NCI-H1417 (cell line): ENCODE measurements at regions not wholly inside any gene's neighbourhood (a gene's known extent, or its start where the extent isn't known, plus 50 kb on each side); places are given as distances from the start of the nearest gene placed in this dataset.
"Not testable (repeated sequence)": the region's sequence is repeated elsewhere in the genome, so short reads cannot be mapped to it uniquely, and the experiment has no call there.

Experiments
- DNase-seq, 3 experiments: peaks; one replicate each; lab custom pipeline; 2025; lab: John Stamatoyannopoulos, UW

DNA sequence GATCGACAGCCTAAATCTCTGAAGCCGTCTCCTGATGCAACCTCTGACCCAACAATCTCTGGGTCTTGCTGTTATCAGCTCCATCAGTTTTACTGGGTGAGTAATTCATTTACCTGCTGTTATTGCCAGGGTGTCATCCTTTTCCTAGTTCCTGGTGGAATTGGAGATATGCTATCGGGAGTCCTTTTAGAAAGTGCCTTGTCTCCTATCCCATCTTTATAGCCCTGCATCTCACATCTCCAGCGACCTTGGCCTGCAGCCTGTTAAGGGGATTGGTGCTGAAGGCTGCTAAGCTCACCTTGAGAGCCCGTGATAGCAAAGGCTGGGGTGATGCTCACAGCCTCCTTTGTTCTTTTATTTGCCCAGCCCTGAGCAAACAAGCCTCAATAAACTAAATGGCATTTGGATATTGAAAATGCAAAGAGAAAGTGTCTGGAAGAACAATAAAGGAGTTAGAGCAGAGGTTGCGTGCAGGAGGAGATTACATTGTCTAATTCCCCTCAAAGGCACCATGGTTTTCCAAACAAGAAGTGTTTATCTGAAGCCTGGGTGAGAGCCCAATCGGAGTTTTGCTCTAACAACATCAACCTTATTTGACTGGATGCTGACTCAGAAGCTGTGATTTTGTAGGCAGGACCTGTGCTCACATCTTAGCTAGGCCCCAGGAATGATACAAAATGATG, 101.8 kb downstream of the RPLP1 start:
- DNase-seq = peak; percentile 87 to 97 (median 88)

DNA sequence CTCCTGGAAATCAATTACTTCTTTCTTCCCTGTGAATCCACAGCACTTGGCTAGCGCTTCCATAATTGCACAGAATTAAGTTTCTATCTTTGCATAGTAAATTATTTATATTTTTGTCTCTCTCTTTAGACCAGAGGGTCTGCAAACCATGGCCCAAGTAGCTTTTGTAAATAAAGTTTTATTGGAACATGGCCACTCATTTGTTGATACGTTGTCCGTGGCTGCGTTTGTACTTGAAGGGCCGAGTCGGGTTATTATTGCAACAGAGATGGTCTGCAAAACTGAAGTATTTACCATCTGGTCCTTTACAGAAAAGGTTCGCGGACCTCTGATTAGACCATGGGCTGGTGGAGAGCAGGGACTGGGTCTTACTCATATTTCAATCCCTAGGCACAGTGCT, 102.5 kb downstream of the RPLP1 start:
- peak in 1 of 3 experiments; percentile 35 for DNase-seq

DNA sequence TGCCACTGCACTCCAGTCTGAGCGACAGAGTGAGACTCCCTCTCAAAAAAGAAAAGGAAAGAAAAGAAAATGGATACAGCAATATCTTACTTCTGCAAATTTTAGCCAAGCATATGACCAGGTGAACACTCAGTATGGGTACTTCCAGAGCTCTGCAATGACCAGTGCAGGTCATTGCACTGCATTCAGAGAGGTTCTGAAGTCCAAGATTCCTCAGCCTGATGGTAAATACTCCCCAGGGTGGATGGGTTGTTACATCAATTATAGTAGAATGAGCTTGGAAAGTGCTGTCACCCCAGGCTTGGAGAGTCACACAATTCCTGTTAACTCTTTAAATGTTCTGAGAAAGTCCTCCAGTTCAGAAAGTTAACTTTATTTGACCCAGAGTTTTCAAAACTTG, 103.7 kb downstream of the RPLP1 start:
- DNase-seq = no peak

DNA sequence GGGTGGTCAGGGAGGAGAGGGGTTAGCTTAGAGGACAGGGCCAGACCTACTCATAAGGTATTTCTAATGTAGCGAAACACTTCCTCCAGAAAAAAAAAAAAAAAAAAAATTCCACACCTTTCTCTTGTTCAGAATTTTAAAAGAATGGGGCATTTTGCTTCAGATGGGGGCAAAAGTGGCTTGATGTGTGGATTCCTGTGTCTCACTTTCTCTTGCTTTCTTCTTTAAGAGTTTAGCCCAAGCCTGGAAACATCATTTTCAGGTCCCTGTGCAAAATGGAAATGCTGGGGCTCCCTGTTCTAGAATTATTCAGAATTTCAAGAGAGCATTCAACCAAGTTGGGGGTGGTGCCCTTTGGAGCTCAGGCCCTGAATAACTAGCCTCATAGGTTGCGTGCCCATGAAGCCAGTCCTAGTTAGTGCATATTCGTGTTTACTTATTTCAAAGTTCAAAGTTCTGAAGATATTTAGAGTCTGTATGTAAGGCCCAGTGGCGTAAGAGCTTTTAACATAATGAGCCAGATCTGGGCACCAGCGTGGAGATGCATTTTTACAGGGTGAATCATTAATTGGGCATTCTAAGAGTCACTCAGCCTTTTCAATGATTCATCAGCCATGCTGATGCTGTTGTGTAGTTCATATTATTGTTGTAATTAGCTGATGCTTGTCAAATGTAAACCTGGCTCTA, 104.5 kb downstream of the RPLP1 start:
- peak in 1 of 3 experiments; percentile 51 for DNase-seq

DNA sequence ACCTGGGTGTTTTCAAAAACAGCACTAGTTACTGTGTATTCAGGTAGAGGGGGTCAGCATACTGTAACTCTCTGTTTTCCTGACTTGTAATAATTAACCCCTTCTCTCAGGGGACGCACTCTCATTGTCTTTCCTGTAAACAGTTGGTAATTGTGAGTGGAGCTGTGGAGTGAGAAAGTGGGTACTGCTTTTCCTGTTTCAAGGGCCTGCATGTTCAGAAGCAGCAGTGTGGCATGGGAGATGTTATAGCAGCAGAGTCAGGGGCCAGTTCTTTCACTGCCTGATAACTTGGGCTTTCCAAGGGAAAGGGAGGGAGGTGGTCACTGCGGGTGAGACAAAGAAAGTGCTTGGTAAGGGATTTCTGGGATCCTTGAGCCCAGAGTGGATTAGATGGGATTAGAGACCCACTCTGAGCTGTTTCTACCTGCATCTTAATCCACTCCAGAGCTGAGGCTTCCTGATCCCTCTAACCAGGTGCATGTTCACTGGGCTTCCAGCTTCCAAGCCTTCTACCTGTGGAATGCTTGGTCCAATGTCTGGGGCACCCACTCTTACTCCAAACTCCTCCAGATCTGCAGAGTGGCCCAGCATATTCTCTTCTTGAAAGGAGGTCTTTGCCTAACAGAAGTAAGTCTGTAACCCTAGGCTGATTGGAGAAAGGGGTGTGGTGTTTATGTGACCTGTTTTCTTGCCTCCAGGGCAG, 105.2 kb downstream of the RPLP1 start:
- DNase-seq = peak in 2 of 3 experiments; percentile 51 to 66

DNA sequence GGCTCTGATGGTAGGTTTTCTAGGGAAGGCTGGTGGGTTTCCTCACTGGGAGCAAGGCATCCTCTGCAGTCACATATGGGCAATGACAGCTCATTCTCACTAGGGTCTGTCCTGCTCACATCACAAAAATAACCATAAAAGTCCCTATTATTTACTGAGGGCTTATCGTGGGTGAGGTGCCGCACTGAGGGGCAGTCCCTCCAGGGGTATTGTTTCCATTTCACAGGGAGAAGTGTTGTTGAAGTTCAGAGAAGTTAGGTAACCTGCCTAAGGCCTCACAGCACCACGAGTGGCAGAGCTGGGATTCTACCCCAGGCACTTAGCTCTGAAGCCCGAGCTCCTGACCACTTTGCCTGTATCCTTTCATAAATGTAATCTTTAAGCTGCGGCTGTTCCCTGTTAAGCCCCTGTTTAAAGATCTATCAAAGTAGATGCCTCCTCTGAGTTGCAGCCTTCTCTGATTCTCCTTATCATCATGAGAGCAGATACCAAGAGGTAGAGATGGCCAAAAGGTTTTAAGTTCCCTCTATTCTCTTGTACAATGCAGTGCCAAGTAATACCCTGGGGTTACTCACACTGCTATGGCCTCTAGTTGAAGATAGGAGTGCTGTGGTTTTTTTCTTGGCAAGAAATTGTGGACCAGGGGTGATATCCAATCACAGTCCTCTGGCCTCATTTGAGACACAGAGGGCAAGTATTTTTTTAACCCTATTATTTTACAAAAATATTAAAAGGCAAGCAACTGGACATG, 107.0 kb downstream of the RPLP1 start:
- DNase-seq = no peak

DNA sequence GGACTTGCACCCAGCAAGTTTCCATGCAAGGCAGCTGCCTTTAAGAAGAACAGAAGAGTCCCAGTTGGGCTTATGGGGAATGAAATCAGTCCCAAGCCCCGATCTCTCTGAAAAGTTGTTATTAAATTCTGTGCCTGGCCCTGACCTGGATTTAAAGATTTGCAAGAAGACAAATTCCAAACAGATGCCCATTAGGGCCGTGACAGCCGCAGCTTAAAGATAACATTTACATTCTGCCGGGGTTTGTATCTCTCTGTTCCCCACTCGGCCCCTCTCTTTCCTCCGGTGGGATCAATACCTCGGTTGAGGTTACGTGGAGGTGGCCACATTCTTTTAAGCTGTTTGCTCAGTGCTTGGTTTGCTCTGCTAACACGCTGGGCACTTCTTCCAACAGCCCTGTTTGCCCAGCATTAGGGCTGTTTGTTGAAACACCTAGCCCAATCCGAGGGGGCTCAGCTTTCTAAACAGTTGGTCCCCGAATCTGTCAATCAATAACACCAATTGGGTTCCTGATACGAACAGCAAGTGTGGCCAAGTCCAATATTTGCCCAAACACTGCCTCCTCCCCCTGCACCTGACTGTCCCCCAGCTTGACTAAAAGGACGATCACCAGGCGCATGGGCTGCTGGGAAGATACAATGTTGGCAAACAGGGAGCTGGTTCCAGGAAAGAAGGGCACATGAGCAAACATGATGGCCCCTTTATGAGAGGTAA, 108.6 kb downstream of the RPLP1 start:
- peak in 2 of 3 experiments; percentile 35 to 78 for DNase-seq

DNA sequence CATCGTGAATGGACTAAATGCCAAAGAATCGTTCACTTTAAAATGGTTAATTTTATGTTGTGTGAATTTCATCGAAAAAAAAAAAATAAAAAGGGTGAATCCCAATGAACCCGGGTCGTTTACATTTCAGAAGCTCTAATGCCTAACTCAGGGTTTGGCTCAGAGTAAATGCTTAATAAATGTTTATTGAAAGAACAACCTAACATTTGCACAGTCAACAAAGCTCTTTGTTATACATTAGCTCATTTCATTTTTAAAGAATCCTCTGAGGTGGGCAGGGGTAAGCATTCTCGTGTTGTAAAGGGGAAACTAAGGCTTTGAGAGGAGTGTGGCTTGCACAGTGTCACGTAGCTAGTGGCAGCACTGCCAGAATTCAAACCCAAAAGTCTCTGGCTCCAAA, 109.5 kb downstream of the RPLP1 start:
- no peak for DNase-seq

DNA sequence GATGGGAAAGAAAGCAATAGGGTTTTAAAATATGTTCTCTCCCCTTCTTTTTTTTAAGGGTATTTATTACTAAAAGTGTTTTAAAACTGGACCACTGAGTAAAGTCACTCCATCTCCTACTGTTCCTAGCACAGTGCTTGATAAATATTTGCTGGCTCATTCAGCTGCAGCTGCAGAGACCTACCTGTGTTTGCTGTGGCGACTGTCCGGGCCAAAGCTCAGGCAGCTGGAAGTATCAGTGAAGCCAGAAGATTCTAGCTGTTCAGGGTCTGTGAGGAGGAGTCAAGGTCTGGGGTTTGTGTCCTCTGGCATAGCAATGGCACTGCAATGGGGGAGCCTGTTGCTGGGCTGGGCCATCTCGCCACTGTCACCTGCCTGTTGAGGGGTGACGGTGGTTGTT, 109.9 kb downstream of the RPLP1 start:
- peak in 2 of 3 experiments; percentile 24 to 61 for DNase-seq

DNA sequence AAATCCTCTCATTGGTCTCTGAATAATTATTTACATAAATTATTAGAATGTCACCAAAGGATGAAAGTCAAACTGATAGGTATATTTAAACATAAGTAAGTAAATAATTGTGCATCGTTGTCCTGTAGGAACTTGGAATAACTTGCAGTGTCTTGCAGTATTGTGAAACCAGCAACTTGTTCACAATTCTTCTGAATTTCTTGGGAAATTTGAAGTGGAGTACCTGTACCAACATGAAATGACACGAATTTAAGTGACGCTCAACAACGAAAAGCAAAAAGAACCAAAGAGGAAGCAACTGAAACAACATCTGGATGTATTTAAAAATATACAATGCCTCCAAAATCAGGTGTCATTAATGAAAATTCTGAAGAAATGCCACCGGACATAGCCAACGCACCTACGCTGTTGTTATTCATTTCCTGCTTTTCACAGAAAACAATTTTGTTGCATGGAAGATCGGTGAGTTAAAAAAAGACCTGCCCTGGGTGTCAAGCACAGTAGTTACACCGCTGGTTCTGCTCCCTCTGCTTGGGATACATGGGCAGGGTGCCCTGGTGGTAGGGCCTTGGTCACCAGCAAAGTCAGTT, 112.5 kb downstream of the RPLP1 start:
- DNase-seq = no peak

DNA sequence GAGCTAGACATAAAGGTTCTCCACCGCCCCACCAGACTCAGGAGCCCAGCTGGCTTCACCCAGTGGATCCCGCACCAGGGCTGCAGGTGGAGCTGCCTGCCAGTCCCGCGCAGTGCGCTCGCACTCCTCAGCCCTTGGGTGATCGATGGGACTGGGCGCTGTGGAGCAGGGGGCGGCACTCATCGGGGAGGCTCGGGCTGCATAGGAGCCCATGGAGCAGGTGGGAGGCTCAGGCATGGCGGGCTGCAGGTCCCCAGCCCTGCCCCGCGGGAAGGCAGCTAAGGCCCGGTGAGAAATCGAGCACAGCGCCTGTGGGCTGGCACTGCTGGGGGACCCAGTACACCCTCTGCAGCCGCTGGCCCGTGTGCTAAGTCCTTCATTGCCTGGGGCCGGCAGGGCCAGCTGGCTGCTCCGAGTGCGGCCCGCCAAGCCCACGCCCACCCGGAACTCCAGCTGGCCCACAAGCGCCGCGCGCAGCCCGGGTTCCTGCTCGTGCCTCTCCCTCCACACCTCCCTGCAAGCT, 114.7 kb downstream of the RPLP1 start:
- DNase-seq = not testable (repeated sequence)

DNA sequence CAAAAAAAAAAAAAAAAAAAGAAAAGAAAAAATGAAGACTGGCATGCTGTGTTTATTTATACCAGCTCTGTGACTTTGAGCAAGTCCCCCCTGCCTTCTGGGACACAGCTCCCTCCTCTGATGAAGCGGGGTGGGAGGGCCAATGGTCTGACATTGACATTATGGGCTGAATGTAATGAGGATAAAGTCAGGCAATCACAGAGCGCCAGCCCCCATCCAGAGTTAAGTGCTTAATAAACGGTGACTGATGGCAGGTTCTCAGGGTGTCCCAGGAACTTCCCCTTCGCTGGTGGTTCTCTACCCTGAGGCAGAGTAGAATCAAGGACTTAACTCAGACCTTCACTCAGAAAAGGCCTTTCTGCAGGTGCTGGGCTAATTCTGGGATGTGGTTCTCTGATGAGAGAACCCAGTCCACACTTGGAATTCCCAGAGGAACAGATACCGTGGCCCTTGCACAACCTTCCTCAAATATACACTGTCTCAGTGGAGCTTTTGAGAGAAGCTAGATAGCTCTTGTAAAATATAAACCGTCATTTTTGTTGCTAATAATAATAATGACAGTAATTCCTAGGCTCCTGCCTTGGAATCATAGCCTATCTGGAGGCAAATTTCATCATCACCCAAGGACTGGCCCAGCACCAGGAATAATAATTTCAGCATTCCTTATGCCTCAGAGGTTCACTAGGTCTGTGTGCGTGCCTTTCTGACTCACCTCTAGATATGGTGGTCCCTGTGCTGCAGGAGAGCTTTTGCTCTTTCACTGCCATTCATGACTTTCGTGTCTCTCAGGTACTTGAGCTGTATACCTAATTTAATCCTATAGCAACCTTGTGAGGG, 115.8 kb downstream of the RPLP1 start:
- peak in 2 of 3 experiments; percentile 21 to 44 for DNase-seq

DNA sequence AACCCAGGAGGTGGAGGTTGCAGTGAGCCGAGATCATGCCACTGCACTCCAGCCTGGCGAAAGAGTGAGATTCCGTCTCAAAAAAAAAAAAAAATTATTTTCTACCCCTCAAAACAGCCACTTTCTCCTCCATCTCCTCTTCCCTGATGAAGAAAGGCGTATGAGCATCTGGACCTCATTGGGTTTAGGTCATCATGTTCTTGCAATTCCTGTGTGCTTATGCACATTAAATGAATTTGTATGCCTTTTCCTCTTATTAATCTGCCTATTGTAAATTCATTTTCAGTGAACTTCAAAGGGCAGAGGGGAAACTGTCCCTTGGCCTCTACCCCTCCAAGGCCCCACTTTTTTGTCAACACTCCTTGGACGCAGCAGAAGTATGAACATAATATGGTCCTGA, 117.8 kb downstream of the RPLP1 start:
- no peak for DNase-seq

DNA sequence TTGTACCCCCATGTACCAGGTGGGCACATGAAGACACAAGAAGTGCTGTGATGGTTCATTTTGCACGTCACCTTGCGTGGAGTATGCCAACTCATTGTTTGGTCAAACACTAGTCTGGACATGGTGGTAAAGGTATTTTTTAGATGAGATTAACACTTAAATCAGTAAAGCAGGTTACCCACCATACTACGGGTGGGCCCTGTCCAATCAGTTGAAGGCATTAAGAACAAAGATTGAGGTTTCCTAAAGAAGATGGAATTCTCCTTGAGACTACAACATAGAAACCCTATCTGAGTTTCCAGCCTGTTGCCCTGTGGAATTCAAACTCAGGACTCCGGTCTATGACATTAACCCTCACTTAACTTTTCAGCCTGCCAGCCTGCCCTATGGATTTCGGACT, 118.4 kb downstream of the RPLP1 start:
- no peak for DNase-seq

DNA sequence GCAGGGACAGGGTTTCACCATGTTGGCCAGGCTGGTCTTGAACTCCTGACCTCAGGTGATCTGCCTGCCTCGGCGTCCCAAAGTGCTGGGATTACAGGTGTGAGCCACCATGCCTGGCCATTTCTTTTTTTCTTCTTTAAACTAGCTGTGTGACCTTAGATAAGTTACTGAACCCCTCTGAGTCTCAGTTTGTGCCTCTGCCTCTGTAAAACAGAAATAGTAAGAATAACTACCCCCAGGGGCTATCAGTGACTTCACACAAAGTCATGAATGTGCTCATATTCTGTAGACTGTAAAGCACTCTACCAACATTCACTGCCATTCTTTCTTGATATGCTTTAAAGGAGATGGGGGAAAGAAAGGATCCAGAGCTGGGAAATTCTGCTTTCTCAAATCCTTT, 120.7 kb downstream of the RPLP1 start:
- DNase-seq = not testable (repeated sequence)

DNA sequence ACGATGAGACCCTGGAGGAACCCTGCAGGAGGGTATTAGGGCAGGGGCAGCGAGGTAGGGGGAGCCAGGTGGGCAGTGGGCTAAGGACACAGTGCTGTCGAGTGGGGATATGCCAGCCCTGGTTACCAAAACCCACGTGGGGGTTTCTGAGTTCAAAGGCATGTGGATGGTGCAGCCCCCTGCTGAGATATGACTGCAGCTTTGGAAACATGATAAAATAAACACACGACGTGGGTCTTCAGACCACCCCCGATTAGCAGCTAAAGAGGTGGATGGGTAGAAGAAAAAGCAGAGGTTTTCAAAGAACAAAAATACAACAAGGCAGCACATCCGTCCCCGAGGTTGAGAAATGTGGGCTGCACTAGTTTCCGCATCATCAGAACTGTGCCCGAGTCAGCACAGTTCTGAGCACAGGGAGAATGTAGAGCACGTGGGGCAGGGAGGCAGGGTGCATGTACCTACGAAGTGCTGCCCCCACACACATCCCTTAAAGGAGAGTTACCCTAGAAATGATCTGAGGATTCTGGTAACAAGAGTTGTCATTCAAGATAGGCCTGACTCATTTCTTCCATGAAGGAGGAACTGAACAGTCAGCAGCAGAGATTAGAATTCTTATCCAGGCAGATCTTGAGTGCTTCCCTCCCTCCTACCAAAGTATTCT, 121.3 kb downstream of the RPLP1 start:
- no peak for DNase-seq

DNA sequence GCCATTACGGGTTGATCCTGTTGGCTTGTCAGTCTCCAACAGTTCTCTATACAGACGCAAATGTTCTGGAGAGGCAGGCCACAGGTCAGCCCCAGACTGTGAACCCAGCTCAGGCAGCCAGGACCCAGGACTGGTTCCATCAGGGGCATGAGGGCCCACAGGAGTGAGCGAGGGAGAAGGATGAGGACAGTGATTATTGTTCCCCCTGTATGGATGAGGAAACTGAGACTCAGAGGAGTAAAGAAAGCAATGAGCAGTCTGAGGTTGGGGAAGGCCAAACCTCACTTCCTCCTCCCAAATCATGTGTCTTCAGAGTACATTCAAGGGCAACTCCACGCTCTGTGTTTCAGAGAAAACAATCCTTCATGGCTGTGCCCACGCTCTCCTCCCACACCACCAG, 121.9 kb downstream of the RPLP1 start:
- no peak for DNase-seq

DNA sequence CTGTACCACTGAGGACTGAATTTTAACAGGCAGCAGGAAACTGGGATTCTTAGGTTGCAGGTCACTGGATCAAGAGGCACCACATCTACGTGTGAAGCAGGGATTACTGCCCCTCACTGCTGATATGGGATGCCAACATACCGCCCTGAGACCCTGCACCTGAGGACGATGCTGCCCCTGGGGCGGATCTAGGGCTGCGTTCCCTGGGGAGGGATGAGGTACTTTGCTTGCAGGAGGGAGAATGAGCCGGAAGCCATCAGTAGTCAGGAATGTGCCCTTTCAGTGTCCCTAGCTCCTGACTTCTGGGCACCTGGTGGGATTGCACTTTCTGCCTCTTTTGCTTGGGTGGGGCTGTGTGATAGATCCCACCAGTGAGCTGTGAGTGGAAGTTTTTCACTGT, 122.8 kb downstream of the RPLP1 start:
- DNase-seq = no peak

DNA sequence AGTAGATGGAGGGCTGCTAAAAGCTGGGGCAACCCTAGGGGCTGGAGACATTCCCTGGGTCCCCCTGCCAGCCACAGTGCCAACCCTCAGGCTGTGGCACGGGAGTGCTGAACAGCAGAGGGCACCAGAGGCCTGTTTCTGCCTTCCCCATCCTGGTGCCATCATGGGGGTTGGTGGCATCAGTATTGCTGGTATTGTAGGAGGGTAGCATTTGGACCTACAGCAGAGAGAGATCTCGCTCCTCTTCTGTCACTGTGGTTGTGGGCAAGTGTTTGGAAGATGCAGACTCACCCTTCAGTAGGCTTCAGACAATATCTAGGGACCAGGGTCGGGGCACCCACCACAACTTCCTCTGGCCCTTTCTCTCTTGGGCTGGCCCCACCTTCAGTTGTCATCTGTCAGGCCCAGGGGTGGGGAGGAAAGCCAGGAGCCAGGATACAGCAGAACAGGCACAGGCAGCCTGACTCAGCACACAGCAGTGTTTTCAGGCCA, 123.5 kb downstream of the RPLP1 start:
- DNase-seq = peak; percentile 54 to 79 (median 64)
